BLaER1 treated with 17β-estradiol and CSF1 and Interleukin-3, amounts not matched to agents 10 nM and 100 nM (cell line): ENCODE measurements at regions not wholly inside any gene's neighbourhood (a gene's known extent, or its start where the extent isn't known, plus 50 kb on each side); places are given as distances from the start of the nearest gene placed in this dataset.

ENCODE experiments used
- H3K27ac ChIP-seq, 11 experiments: shearing (Covaris generic); formaldehyde crosslinking; 2 replicates each; pipeline ENCODE4 v1.8.1; 2022
- H3K27me3 ChIP-seq, 11 experiments: shearing (Covaris generic); formaldehyde crosslinking; 2 replicates each; pipeline ENCODE4 v1.8.1; 2022
- H3K36me3 ChIP-seq, 11 experiments: shearing (Covaris generic); formaldehyde crosslinking; 2 replicates each; pipeline ENCODE4 v1.8.1; 2022
- H3K4me1 ChIP-seq, 10 experiments: shearing (Covaris generic); formaldehyde crosslinking; 2 replicates each; pipeline ENCODE4 v1.8.1; 2022
- H3K4me2 ChIP-seq, 11 experiments: shearing (Covaris generic); formaldehyde crosslinking; 2 replicates each; pipeline ENCODE4 v1.8.1; 2022
- H3K4me3 ChIP-seq, 10 experiments: shearing (Covaris generic); formaldehyde crosslinking; 2 replicates each; pipeline ENCODE4 v1.8.1; 2022
- H3K9ac ChIP-seq, 11 experiments: shearing (Covaris generic); formaldehyde crosslinking; 2 replicates each; pipeline ENCODE4 v1.8.1; 2022
- H3K9me3 ChIP-seq, 11 experiments: shearing (Covaris generic); formaldehyde crosslinking; replicated peaks in 1 of 11; 2 replicates each; pipeline ENCODE4 v1.8.1; 2022
- H4K20me1 ChIP-seq, 11 experiments: shearing (Covaris generic); formaldehyde crosslinking; 2 replicates each; pipeline ENCODE4 v1.8.1; 2022
- Cebpa-rat ChIP-seq, 11 experiments: shearing (Covaris generic); IDR thresholded peaks; 2 replicates each; pipeline ENCODE4 v1.8.1; 2022

DNA sequence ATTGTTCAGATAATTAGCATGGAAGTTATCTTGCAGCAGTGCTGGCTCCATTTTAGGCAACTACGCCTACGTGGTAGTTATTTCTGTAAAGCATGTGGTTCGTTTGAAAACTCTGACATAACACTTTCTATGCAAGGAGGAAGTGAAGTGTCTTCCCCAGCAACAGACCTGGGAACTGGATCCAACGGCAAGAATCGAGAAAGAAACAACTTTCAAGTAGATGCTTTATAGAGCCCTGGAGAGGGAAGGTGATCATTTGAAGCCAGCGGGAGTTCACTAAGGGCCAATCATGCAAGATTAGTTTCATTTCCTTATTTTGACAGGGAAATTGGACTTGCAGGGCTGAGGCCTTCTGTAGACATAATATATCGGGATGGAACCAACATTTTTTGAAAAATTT is 218.3 kb downstream of the ACKR3 start:
- Histone ChIP-seq H3K4me3 (no peak overlapping the region), H3K9me3 (peaks cover 0 to 41% (median 17%) of the 10 kb centered on the region in 11 experiments; a peak in 16 of 22 replicates), H4K20me1 (no peaks in the 10 kb centered on the region), H3K4me2 (peak overlapping the region; percentile 28 to 73 (median 62)), H3K36me3 (no peaks in the 10 kb centered on the region), H3K27me3 (no peaks in the 10 kb centered on the region), H3K9ac (peak overlapping the region in 2 of 11 experiments; percentile 34 to 51; a peak in 2 of 22 replicates), H3K27ac (peak overlapping the region in 9 of 11 experiments; percentile 11 to 79 (median 60); a peak in 14 of 22 replicates), H3K4me1 (peaks cover 11 to 34% (median 22%) of the 10 kb centered on the region in 10 experiments)
- no peak; a peak in 1 of 22 replicates for TF ChIP-seq Cebpa-rat (IDR thresholded peaks at IDR 0.05)

DNA sequence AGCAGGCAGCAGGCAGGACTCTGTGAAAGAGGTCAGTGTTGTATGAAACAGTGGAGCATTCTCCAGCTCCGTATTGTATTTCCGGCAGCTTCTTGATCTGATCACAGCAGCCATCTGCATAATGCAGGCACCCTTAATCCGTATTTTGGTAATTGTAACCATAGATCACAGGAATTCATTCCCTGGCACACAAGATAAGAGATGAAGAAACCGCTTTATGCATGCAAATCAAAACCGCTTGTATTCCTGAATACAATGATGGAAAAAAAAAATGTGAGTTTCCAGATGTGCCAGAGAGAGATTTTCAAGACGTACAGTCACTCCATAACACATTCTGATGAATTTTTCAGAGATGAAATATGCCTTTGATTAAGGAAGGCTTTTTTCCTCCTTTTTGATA is 221.3 kb downstream of the ACKR3 start:
- Histone ChIP-seq H3K9me3 (peaks cover 0 to 23% (median 12%) of the 10 kb centered on the region in 11 experiments; a peak in 16 of 22 replicates), H3K36me3 (no peaks in the 10 kb centered on the region), H3K4me1 (peaks cover 11 to 41% (median 22%) of the 10 kb centered on the region in 10 experiments), H4K20me1 (no peaks in the 10 kb centered on the region), H3K4me2 (no peak overlapping the region), H3K4me3 (no peak overlapping the region), H3K27me3 (no peaks in the 10 kb centered on the region), H3K9ac (no peak overlapping the region), H3K27ac (no peak overlapping the region)
- TF ChIP-seq Cebpa-rat (IDR thresholded peaks at IDR 0.05), result no peak

DNA sequence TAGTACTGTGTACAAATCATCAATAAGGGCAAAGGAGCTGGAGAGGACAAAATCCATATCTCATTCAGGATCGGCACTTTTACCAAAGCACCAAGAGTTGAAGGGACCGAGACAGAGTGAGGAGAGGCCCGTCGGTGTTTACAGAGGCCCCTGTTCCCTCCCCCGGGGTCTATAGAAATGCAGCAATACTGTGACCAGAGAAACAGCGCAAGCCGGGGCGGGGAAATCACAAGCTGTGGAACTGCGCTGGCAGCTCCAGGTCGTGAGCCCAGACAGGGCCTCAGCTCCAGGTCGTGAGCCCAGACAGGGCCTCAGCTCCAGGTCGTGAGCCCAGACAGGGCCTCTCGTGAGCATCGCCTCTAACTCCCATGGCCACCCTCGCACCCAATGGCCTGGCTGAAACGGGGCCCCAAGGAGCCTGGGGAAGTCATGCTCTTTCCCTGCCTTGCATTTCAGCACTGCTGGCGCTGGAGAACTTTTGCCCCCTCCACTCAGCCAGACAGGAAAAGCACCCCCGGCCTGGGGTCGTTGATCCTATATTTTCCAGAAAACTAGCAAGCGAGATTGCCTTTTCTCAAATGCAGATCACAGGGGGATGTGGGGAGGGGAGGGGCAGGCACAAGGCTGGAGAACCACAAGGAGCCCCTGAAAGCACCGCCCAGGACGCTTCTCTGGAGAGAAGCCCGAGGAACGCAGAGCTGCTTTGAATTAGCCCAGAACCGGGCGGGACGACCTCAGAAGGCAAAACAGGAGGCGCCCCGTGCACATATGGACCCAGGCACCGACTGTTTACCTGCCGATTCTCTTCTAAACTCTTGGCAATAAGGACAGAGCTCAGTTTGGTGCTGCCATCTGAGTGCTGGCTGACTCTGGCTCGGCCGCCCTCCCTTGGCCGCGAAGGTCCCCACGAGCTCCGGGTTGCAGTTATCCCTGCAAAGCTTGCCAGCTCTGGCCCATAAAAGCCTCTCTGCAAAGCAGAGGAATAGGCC is 223.7 kb downstream of the ACKR3 start:
- H3K9me3 ChIP-seq, result peaks cover 0 to 9% (median 0%) of the 10 kb centered on the region in 11 experiments; a peak in 1 of 22 replicates
- no peak overlapping the region for H3K4me3 ChIP-seq
- H3K4me1 ChIP-seq, result peaks cover under 1 to 19% (median 5%) of the 10 kb centered on the region in 10 experiments; a peak in 16 of 20 replicates
- no peak for TF ChIP-seq Cebpa-rat (IDR thresholded peaks at IDR 0.05)
- H4K20me1 ChIP-seq, result no peaks in the 10 kb centered on the region
- H3K27ac ChIP-seq, result no peak overlapping the region
- H3K36me3 ChIP-seq, result no peaks in the 10 kb centered on the region
- no peaks in the 10 kb centered on the region for H3K27me3 ChIP-seq
- H3K4me2 ChIP-seq, result no peak overlapping the region
- H3K9ac ChIP-seq, result no peak overlapping the region

DNA sequence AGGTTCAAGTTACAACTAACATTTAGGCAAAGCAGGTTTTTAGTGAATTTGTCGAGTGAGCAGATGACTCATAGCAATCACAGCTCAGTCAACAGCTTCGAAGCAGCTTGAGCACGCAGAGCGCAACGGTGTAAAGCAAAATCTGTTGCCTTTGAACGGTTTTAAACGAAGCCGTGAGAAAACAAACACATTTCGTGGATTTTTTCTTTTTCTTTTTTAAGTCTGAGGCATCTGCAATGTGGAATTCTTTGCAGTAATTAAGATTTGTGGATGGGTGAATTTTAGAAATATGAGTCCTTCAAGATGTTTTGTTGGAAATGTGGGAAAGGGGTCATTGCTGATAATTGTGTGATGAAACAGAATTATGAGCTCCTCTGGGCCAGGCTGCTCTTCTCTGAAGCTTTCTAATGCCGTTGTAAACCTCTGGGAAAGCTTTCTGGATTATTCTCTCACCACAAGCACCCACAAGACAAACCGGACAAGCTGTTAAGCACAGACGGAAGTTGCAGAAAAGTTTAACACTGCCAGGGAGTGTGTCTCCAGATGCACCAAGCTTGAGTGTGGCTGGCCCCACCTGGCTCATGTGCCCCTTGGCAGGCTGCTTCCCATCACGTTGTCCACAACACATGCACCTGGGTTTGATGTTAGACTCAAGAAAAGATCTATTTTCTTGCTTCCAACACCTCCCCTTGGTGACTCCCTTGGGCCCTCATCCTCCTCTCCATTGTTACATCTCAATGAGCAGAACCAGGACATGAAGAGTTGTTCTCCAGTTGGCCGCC is 224.7 kb downstream of the ACKR3 start:
- H3K36me3 ChIP-seq, result no peaks in the 10 kb centered on the region
- H3K27ac ChIP-seq, result no peak overlapping the region
- no peak overlapping the region for H3K4me2 ChIP-seq
- no peak overlapping the region for H3K9ac ChIP-seq
- H3K4me1 ChIP-seq, result peaks cover 0 to 8% (median 0%) of the 10 kb centered on the region in 10 experiments; a peak in 5 of 20 replicates
- no peaks in the 10 kb centered on the region for H3K27me3 ChIP-seq
- H3K4me3 ChIP-seq, result no peak overlapping the region
- H4K20me1 ChIP-seq, result no peaks in the 10 kb centered on the region
- peaks cover 0 to 17% (median 0%) of the 10 kb centered on the region in 11 experiments; a peak in 3 of 22 replicates for H3K9me3 ChIP-seq
- TF ChIP-seq Cebpa-rat (IDR thresholded peaks at IDR 0.05), result no peak

DNA sequence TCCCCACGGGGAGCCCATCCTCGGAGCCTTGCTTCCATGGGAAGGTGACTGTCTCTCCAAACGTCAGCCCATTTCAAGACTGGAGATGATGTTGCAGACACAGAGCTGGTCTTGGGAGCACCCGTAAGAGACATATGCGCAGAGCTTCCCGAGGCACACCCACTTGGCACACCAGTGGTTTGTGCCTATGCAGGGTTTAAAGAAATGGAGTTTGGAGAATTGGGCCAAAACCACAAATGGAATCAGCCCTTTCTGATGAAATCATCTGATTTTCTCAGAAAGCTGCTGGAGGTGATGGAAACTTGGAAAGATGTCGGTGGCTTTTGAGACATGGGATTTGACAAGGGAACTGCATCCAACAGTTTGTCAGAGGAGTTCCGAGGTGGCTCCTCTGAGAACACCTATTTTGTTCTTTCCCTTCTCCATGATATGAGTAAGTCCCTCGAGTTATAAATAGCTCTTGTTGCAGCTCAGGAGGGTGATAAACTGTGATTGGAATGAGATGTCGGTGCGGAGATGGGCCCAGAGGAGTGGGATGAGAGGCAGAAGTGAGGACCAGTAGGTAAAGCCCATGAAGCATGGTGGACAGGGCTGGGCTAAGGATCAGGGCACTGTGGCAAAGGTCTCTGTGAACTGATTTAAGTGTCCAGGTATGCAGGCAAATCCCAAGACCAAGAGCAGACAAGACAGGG is 225.7 kb downstream of the ACKR3 start:
- H3K36me3 ChIP-seq, result no peaks in the 10 kb centered on the region
- peaks cover 0 to 12% (median 0%) of the 10 kb centered on the region in 10 experiments; a peak in 3 of 20 replicates for H3K4me1 ChIP-seq
- no peaks in the 10 kb centered on the region for H4K20me1 ChIP-seq
- no peak for TF ChIP-seq Cebpa-rat (IDR thresholded peaks at IDR 0.05)
- H3K27me3 ChIP-seq, result no peaks in the 10 kb centered on the region
- no peak overlapping the region for H3K27ac ChIP-seq
- no peak overlapping the region for H3K4me2 ChIP-seq
- H3K9me3 ChIP-seq, result peaks cover 0 to 17% (median 0%) of the 10 kb centered on the region in 11 experiments; a peak in 3 of 22 replicates
- H3K4me3 ChIP-seq, result no peak overlapping the region
- H3K9ac ChIP-seq, result no peak overlapping the region

DNA sequence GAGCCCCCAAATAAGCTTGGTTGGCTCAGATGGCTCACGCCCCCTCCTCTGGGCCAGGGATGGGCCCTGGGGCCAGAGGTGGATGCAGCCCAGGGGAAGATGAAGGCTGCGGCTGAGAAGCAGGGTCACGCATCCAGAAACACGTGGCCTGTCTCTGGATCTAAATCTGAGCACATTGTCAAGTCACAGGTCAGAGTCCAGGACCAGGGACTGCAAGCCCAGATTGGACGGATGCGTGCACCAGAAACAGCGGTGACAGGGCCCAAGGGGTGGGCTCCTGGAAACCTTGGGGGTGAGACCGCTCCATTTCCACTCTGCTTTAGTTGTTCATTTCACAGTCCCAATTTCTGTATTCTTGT is 226.2 kb downstream of the ACKR3 start:
- Histone ChIP-seq H3K36me3 (no peaks in the 10 kb centered on the region), H4K20me1 (no peaks in the 10 kb centered on the region), H3K4me1 (peaks cover 0 to 13% (median 0%) of the 10 kb centered on the region in 10 experiments; a peak in 3 of 20 replicates), H3K4me3 (no peak overlapping the region), H3K9ac (no peak overlapping the region), H3K27ac (no peak overlapping the region), H3K4me2 (no peak overlapping the region), H3K9me3 (peaks cover 0 to 17% (median 0%) of the 10 kb centered on the region in 11 experiments; a peak in 4 of 22 replicates), H3K27me3 (no peaks in the 10 kb centered on the region)
- TF ChIP-seq Cebpa-rat (IDR thresholded peaks at IDR 0.05), result no peak

DNA sequence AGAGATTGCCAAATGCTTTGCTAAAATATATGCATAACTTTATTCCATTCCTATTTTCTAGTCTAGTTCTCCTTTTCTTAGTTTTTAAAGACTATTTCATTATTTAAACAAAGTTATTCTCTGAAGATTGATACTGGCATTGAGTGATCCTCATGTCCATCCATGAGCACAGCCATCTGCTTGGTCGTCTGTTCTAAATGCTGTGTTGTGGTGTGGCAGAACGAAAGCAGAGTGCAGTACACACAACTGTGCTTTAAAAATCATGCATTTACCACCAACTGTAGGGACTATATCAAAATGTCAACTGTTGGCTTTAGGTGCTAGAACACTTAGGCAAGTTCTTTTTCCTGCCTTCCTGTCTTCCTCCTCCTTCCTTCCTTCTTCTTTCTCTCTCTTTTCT is 226.6 kb downstream of the ACKR3 start:
- H3K9me3 ChIP-seq, result peaks cover 0 to 18% (median 0%) of the 10 kb centered on the region in 11 experiments; a peak in 4 of 22 replicates
- H3K27me3 ChIP-seq, result no peaks in the 10 kb centered on the region

DNA sequence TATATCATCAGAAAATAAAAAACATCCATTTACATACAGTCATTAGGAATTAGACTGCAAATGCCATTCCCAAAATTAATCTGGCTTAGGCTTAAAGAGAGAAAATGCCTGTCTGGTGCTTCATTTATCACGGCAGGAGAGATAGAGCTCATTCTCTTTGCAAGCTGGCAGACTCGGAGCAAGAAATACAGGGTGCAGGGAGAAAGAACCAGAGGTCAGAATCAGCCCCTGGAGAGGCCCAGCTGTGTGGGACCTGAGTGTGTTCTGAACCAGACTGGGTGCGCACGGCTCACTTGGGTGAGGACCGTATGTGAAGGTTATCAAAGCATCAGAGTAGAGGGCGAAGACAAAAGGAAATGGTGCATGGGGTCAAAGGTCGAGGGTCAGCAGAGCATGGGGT is 227.8 kb downstream of the ACKR3 start:
- peaks cover 0 to 19% (median 0%) of the 10 kb centered on the region in 11 experiments; a peak in 5 of 22 replicates for H3K9me3 ChIP-seq
- H3K4me3 ChIP-seq, result no peak overlapping the region
- no peaks in the 10 kb centered on the region for H4K20me1 ChIP-seq
- no peak overlapping the region for H3K9ac ChIP-seq
- no peak overlapping the region for H3K4me2 ChIP-seq
- H3K27me3 ChIP-seq, result no peaks in the 10 kb centered on the region
- H3K36me3 ChIP-seq, result no peaks in the 10 kb centered on the region
- no peak overlapping the region for H3K27ac ChIP-seq
- H3K4me1 ChIP-seq, result peaks cover 0 to 13% (median 0%) of the 10 kb centered on the region in 10 experiments; a peak in 3 of 20 replicates
- no peak for TF ChIP-seq Cebpa-rat (IDR thresholded peaks at IDR 0.05)

More for the DNA sequence above, 226.6 kb downstream of the ACKR3 start:
- no peak for TF ChIP-seq Cebpa-rat (IDR thresholded peaks at IDR 0.05)
- Histone ChIP-seq H3K27ac (no peak overlapping the region), H3K36me3 (no peaks in the 10 kb centered on the region), H4K20me1 (no peaks in the 10 kb centered on the region), H3K4me3 (no peak overlapping the region), H3K4me1 (peaks cover 0 to 13% (median 0%) of the 10 kb centered on the region in 10 experiments; a peak in 3 of 20 replicates), H3K9ac (no peak overlapping the region), H3K4me2 (no peak overlapping the region)
